Activated B cell treated with CpG ODN at 0.5 μM for 24 hours (primary cell): ENCODE measurements at regions not wholly inside any gene's neighbourhood (a gene's known extent, or its start where the extent isn't known, plus 50 kb on each side); places are given as distances from the start of the nearest gene placed in this dataset.

Experiments
- ATAC-seq: fragments of 200-7000 bp; cut with Tn5 transposase; one replicate; pipeline ENCODE4 v1.10.0; 2021; ENCODE audit warnings: low read depth, mild to moderate bottlenecking, moderate library complexity
- CTCF ChIA-PET: fragments of 350-600 bp; sonication (Branson Sonifier 250); formaldehyde crosslinking; loops from one replicate; lab custom pipeline; 2021; ENCODE audit warnings: antibody characterized with exemption; lab: Charles Lee
- POLR2A ChIA-PET: fragments of 350-600 bp; sonication (Branson Sonifier 250); formaldehyde crosslinking; loops from one replicate; lab custom pipeline; 2021; ENCODE audit warnings: antibody characterized with exemption; lab: Charles Lee
- DNase-seq: peaks from one replicate; pipeline ENCODE4 v3.0.0; 2022
- H3K27ac Mint-ChIP-seq: one replicate; pipeline ENCODE4 v1.8.0; 2020; ENCODE audit warnings: mixed read lengths
- H3K27me3 Mint-ChIP-seq: one replicate; pipeline ENCODE4 v1.8.0; 2021; ENCODE audit warnings: mixed read lengths
- H3K36me3 Mint-ChIP-seq: one replicate; pipeline ENCODE4 v1.8.0; 2021; ENCODE audit warnings: low read depth, mixed read lengths
- H3K4me1 Mint-ChIP-seq: one replicate; pipeline ENCODE4 v1.8.0; 2021; ENCODE audit warnings: mixed read lengths
- H3K4me3 Mint-ChIP-seq: one replicate; pipeline ENCODE4 v1.8.0; 2020; ENCODE audit warnings: mild to moderate bottlenecking, mixed read lengths
- H3K9me3 Mint-ChIP-seq: one replicate; pipeline ENCODE4 v1.8.0; 2020; ENCODE audit warnings: mixed read lengths
- intact Hi-C: fragments of 100-400 bp; cut with micrococcal nuclease; formaldehyde crosslinking; loops from one replicate; pipeline ENCODE4 v1.15.1; 2024
- TF ChIP-seq, protein P1 (sequence below): fragments of 200-600 bp; IDR thresholded peaks from one replicate; pipeline ENCODE4 v1.8.0; 2022; ENCODE audit warnings: antibody characterized with exemption, mild to moderate bottlenecking

DNA sequence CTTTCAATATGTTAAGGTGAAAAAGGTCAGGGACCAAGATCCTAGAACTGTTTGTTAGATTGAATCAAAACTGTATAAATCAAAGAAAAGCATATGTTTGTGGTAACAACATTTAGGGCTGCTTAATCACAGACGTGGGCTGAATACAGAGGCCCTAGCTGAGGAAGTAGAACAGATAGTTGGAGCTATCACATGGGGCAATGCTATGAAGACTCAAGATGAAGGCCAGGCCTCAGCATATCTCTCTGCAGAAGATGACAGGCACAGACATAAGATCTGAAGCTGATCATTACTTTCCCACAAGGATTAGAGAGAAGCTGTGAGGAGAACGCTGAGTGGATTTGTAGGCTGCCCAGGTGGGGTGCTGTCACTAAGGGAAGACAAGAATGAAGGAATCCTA lies 158.6 kb upstream of the CARD18 start:
- TF ChIP-seq, protein P1, sequence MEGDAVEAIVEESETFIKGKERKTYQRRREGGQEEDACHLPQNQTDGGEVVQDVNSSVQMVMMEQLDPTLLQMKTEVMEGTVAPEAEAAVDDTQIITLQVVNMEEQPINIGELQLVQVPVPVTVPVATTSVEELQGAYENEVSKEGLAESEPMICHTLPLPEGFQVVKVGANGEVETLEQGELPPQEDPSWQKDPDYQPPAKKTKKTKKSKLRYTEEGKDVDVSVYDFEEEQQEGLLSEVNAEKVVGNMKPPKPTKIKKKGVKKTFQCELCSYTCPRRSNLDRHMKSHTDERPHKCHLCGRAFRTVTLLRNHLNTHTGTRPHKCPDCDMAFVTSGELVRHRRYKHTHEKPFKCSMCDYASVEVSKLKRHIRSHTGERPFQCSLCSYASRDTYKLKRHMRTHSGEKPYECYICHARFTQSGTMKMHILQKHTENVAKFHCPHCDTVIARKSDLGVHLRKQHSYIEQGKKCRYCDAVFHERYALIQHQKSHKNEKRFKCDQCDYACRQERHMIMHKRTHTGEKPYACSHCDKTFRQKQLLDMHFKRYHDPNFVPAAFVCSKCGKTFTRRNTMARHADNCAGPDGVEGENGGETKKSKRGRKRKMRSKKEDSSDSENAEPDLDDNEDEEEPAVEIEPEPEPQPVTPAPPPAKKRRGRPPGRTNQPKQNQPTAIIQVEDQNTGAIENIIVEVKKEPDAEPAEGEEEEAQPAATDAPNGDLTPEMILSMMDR: no peak
- H3K9me3 Mint-ChIP-seq: no peaks in the 10 kb centered on the region
- no peak for DNase-seq
- H3K4me3 Mint-ChIP-seq: no peak overlapping the region
- intact Hi-C loops: no loop called here
- no peaks in the 10 kb centered on the region for H3K4me1 Mint-ChIP-seq
- CTCF ChIA-PET: no interaction called here
- no peaks in the 10 kb centered on the region for H3K27me3 Mint-ChIP-seq
- POLR2A ChIA-PET: no interaction called here
- no peak for ATAC-seq
- no peak overlapping the region for H3K27ac Mint-ChIP-seq
- H3K36me3 Mint-ChIP-seq: no peaks in the 10 kb centered on the region

DNA sequence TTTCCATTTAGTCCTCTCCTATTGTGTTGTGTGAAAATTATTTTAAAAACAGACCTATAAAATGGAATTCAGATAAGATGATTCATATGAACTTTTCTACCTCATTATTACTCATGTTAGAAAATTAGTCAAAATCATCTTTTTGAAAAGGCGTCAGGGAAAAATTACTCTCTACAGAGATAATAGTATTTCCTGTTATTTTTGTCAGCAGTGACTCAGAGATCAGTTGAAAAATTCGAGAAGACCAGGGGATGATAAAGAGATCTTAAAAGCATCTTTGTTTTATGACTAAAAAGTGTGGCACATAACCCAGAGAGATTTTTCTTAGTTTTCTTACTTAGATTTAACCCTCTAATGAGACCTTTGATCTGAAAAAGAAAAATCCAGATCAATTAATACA lies 157.9 kb upstream of the CARD18 start:
- Mint-ChIP-seq H3K27ac (no peak overlapping the region), H3K9me3 (no peaks in the 10 kb centered on the region), H3K4me3 (no peak overlapping the region), H3K27me3 (no peaks in the 10 kb centered on the region), H3K36me3 (no peaks in the 10 kb centered on the region), H3K4me1 (no peaks in the 10 kb centered on the region)
- DNase-seq (no peak), ATAC-seq (no peak)
- CTCF ChIA-PET: no interaction called here
- POLR2A ChIA-PET: no interaction called here
- TF ChIP-seq, protein P1: no peak
- intact Hi-C loops: no loop called here

DNA sequence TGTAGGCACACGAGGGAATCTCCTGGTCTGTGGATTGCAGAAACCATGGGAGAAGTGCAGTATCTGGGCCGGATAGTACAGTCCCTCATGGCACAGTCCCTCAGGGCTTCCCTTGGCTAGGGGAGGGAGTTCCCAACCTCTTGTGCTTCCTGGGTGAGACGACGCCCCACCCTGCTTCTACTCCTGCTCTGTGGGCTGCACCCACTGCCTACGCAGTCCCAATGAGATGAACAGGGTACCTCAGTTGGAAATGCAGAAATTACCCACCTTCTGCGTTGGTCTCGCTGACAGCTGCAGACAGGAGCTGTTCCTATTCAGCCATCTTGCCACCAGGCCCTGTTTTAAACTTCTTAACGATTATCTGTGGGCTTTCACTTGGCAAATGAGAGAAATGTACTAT lies 157.2 kb upstream of the CARD18 start:
- H3K27ac Mint-ChIP-seq: no peak overlapping the region
- no peaks in the 10 kb centered on the region for H3K9me3 Mint-ChIP-seq

DNA sequence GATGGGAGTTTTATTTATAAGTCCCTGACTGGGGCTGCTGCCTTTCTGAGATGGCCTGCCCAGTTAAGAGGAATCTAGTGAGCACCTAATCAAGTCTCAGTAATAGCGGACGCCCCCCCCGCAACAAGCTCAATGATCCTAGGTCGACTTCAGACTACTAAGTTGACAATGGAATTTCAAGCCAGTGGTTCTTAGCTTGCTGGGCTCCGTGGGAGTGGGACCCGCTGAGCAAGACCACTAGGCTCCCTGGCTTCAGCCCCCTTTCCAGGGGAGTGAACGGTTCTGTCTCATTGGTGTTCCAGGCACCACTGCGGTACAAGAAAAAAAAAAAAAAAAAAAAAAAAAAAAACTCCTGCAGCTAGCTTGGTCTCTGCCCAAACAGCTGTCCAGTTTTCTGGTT lies 156.8 kb upstream of the CARD18 start:
- intact Hi-C loops: no loop called here
- Mint-ChIP-seq H3K27me3 (no peaks in the 10 kb centered on the region), H3K4me3 (no peak overlapping the region), H3K9me3 (no peaks in the 10 kb centered on the region), H3K4me1 (no peaks in the 10 kb centered on the region), H3K27ac (no peak overlapping the region), H3K36me3 (no peaks in the 10 kb centered on the region)
- no peak for ATAC-seq
- CTCF ChIA-PET: no interaction called here
- POLR2A ChIA-PET: no interaction called here
- DNase-seq: no peak
- TF ChIP-seq, protein P1: no peak

More for the DNA sequence above, 157.2 kb upstream of the CARD18 start:
- POLR2A ChIA-PET: no interaction called here
- Mint-ChIP-seq H3K4me3 (no peak overlapping the region), H3K36me3 (no peaks in the 10 kb centered on the region), H3K4me1 (no peaks in the 10 kb centered on the region), H3K27me3 (no peaks in the 10 kb centered on the region)
- no peak for DNase-seq
- intact Hi-C loops: no loop called here
- TF ChIP-seq, protein P1: no peak
- ATAC-seq: no peak
- CTCF ChIA-PET: no interaction called here

DNA sequence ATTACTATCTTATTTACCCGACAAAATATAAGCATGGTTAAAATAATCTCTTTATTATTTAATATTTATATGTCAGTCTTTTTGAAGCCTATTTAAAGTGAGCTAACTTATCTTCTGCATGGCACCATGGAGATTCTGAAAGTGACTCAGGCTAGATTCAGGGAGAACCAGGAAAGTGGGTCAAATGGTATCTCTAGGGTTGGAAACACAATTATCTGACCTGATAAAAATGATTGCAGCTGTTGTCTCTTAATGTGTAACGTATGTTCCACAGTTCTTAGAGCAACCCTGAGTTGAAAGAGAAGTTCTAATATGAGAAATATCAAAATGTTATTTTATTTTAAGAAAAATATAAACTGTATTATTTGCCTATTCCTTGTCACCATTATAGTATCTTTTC lies 143.1 kb upstream of the CARD18 start:
- H3K9me3 Mint-ChIP-seq: no peaks in the 10 kb centered on the region
- intact Hi-C loops: no loop called here
- TF ChIP-seq, protein P1: no peak
- ATAC-seq (no peak), DNase-seq (no peak)
- no peaks in the 10 kb centered on the region for H3K27me3 Mint-ChIP-seq
- CTCF ChIA-PET: no interaction called here
- no peaks in the 10 kb centered on the region for H3K4me1 Mint-ChIP-seq
- no peak overlapping the region for H3K4me3 Mint-ChIP-seq
- H3K27ac Mint-ChIP-seq: no peak overlapping the region
- H3K36me3 Mint-ChIP-seq: no peaks in the 10 kb centered on the region
- POLR2A ChIA-PET: no interaction called here
